ENCODE measurements at regions not wholly inside any gene's neighbourhood (a gene's known extent, or its start where the extent isn't known, plus 50 kb on each side); places are given as distances from the start of the nearest gene placed in this dataset.
A peak's percentile ranks its signal among the peaks of the same experiment; 100 is the strongest.

DNA sequence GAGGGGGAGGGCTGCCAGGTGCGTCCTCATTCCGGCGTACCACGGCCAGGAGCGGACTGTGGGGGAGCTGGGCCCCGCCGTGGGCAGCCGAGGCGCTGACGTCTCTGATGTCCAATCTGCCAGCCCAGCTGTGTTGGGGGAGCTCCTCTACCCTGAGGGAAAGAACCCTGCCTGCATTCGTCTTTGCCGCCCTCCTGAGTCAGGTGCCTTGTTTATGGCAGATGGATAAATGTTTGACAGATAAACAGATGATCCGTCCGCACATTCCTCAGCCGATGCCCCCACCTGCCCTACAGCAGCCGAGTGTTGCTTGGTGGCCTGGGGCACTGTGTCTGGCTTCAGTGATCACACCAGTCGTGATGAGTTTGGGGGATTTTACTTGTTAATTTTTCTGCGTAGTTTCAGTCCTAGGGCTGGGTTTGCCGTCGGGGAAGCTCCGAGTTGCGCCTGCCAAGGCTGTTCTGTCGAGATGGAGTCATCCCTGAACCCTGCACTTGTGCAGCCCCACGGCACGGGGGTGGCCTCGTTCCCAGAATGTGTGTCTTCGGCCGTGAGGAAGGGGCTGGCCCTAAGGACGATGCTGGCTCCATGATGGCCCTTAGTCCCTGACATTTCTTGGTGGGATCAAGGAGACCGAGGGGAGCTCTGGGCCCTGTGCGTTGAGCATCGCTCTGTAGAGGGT lies 1083.9 kb downstream of the BRD1 start:
- no peaks in the 10 kb centered on the region for H3K36me3 ChIP-seq
- H3K27ac ChIP-seq: no peak overlapping the region
- peaks cover 0 to 2% of the 10 kb centered on the region in 2 donors for H3K9me3 ChIP-seq
- no peaks in the 10 kb centered on the region for H3K27me3 ChIP-seq
- ATAC-seq (no peak), DNase-seq (peak in 1 of 4 donors; percentile 55)
- H3K4me3 ChIP-seq: no peak overlapping the region
- no peak for TF ChIP-seq CTCF (IDR thresholded peaks at IDR 0.05)
- intact Hi-C loops (cut with DNase I): no loop called here
- no peaks in the 10 kb centered on the region for H3K4me1 ChIP-seq

DNA sequence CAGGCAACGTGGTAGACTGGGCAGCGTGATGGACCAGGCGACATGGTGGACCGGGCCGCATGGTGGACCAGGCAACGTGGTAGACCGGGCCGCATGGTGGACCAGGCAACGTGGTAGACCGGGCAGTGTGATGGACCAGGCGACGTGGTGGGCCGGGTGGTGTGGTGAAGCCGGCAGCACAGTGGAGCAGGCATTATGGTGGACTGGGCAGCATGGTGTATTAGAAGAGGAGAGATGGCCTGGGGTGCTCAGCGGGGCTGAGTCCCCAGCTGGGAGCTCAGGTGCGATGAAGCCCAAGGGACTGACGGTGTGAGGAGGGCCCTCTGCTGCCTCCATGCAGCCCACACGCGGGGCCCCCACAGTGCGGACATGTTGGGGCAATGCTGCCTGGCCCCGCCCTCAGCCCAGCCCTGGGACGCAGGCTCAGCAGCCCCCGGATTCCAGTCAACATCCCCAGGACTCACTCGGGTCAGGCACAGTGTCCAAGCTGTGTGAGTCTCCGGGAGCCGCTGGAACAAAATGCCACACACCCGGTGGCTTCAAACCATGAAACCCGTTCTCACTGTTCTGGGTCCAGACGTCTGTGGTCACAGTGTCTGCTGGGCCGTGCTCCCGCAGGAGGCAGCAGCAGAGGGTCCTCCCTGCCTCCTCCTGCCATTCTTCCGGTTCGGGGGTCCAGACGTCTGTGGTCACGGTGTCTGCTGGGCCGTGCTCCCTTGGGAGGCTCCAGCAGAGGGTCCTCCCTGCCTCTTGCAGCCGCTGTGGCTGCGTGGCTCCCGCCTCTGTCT lies 1084.9 kb downstream of the BRD1 start:
- Histone ChIP-seq H3K36me3 (no peaks in the 10 kb centered on the region), H3K9me3 (peaks cover 0 to 2% of the 10 kb centered on the region in 2 donors), H3K4me3 (no peak overlapping the region), H3K27me3 (no peaks in the 10 kb centered on the region), H3K4me1 (no peaks in the 10 kb centered on the region), H3K27ac (no peak overlapping the region)
- intact Hi-C loops (cut with DNase I): no loop called here
- DNase-seq (peak in 1 of 4 donors; percentile 57), ATAC-seq (no peak)
- no peak for TF ChIP-seq CTCF (IDR thresholded peaks at IDR 0.05)

GRCh38 chr22:48742191-48742555 lies 1085.5 kb downstream of the BRD1 start:
- no peaks in the 10 kb centered on the region for H3K4me1 ChIP-seq
- ATAC-seq (no peak), DNase-seq (no peak)
- H3K9me3 ChIP-seq: peaks cover 0 to 2% of the 10 kb centered on the region in 2 donors
- H3K4me3 ChIP-seq: no peak overlapping the region
- no peak for TF ChIP-seq CTCF (IDR thresholded peaks at IDR 0.05)
- H3K27me3 ChIP-seq: no peaks in the 10 kb centered on the region
- H3K36me3 ChIP-seq: no peaks in the 10 kb centered on the region
- H3K27ac ChIP-seq: no peak overlapping the region
- intact Hi-C loops (cut with DNase I): no loop called here

GRCh38 chr22:48741540-48741939 lies 1086.1 kb downstream of the BRD1 start:
- no peaks in the 10 kb centered on the region for H3K4me1 ChIP-seq
- H3K9me3 ChIP-seq: peaks cover 0 to 2% of the 10 kb centered on the region in 2 donors
- no peaks in the 10 kb centered on the region for H3K27me3 ChIP-seq
- no peak overlapping the region for H3K27ac ChIP-seq
- intact Hi-C loops (cut with DNase I): no loop called here
- no peaks in the 10 kb centered on the region for H3K36me3 ChIP-seq
- DNase-seq (no peak), ATAC-seq (no peak)
- no peak overlapping the region for H3K4me3 ChIP-seq
- TF ChIP-seq CTCF (IDR thresholded peaks at IDR 0.05): no peak

DNA sequence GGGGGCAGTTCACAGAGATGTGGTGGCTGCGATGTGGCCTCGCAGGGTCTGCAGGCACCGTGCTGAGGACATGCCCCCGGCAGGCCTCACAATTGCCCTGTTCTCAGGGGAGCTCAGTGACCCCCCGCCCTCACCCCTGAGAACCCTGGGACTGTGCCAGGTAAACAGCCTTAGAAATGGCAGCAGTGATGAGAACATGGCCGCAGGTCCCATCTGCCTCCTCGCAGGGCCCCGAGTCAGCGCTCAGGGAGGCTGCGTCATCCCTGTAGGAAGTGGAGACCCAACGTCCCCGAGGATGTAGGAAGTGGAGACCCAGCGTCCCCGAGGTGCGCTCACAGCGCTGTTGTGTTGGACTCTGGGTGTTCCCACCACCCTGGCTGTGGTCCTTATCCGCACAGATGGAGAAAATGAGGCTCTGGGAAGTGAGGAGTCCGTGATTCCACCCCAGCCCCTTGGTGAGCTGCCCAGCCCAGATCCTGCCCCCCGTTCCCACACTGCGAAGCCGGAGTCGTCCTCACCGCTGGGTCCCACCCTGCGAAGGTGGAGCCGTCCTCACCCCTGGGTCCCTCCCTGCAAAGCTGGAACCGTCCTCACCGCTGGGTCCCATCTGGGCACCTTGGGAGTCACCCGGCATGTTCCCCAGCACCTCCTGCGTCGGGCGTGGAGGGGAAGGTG lies 1086.8 kb downstream of the BRD1 start:
- ATAC-seq (no peak), DNase-seq (peak in 2 of 4 donors; percentile 20 to 64)
- H3K9me3 ChIP-seq: peaks cover 0 to 2% of the 10 kb centered on the region in 2 donors
- no peak overlapping the region for H3K4me3 ChIP-seq
- TF ChIP-seq CTCF (IDR thresholded peaks at IDR 0.05): no peak
- H3K27me3 ChIP-seq: no peaks in the 10 kb centered on the region
- no peaks in the 10 kb centered on the region for H3K4me1 ChIP-seq
- intact Hi-C loops (cut with DNase I): no loop called here
- H3K36me3 ChIP-seq: no peaks in the 10 kb centered on the region
- no peak overlapping the region for H3K27ac ChIP-seq

Data from left lung (tissue), 4 donors.